PC-9 (cell line): ENCODE measurements at regions not wholly inside any gene's neighbourhood (a gene's known extent, or its start where the extent isn't known, plus 50 kb on each side); places are given as distances from the start of the nearest gene placed in this dataset.

Experiments used
- BruUV-seq: library from RNA; stranded (reverse); fragments of 400-500 nt; replicated peaks from 2 replicates; lab custom pipeline; 2021; lab: Mats Ljungman, UMichigan
- CTCF ChIA-PET: fragments of 300-600 bp; sonication (Branson Sonifier 250); formaldehyde crosslinking; loops from one replicate; lab custom pipeline; 2022; ENCODE audit warnings: antibody characterized with exemption; lab: Charles Lee
- POLR2A ChIA-PET: fragments of 300-600 bp; sonication (Branson Sonifier 250); formaldehyde crosslinking; loops from one replicate; lab custom pipeline; 2022; ENCODE audit warnings: antibody characterized with exemption; ENCODE audit not compliant: unreplicated experiment; lab: Charles Lee
- DNase-seq, 2 experiments: peaks; one replicate each; pipeline versions ENCODE4 v3.0.0 to v3.0.0-alpha.2; 2015 to 2022; ENCODE audit warnings: mixed read lengths in 1 of 2
- H2AFZ ChIP-seq: fragments of 200-600 bp; sonication (generic); 2 replicates; pipeline ENCODE4 v1.8.1; 2017; ENCODE audit warnings: antibody characterized with exemption
- H3F3A ChIP-seq: fragments of 200-600 bp; sonication (generic); 2 replicates; pipeline ENCODE4 v1.8.1; 2017; ENCODE audit warnings: antibody characterized with exemption, mild to moderate bottlenecking, low read depth; ENCODE audit not compliant: insufficient read depth
- H3K27ac ChIP-seq: fragments of 200-600 bp; sonication (generic); 2 replicates; pipeline ENCODE4 v1.6.1; 2016; ENCODE audit warnings: mixed run types
- H3K27me3 ChIP-seq: fragments of 200-600 bp; sonication (generic); 2 replicates; pipeline ENCODE4 v1.6.1; 2016; ENCODE audit warnings: low read depth, mixed run types; ENCODE audit not compliant: insufficient read depth
- H3K36me3 ChIP-seq: fragments of 200-600 bp; sonication (generic); 2 replicates; pipeline ENCODE4 v1.6.1; 2016; ENCODE audit warnings: low read depth, mixed run types
- H3K4me1 ChIP-seq: fragments of 200-600 bp; sonication (generic); replicated peaks from 2 replicates; pipeline ENCODE4 v1.6.1; 2016; ENCODE audit warnings: mixed run types; ENCODE audit not compliant: insufficient read depth
- H3K4me2 ChIP-seq: fragments of 200-600 bp; sonication (generic); 2 replicates; pipeline ENCODE4 v1.6.1; 2017; ENCODE audit warnings: mixed run types
- H3K4me3 ChIP-seq: fragments of 200-600 bp; sonication (generic); 2 replicates; pipeline ENCODE4 v1.6.1; 2016; ENCODE audit warnings: mixed run types
- H3K79me2 ChIP-seq: fragments of 200-600 bp; sonication (generic); 2 replicates; pipeline ENCODE4 v1.6.1; 2017; ENCODE audit warnings: low read depth, mixed run types
- H3K9me2 ChIP-seq: fragments of 200-600 bp; sonication (generic); 2 replicates; pipeline ENCODE4 v1.8.1; 2017; ENCODE audit warnings: mild to moderate bottlenecking; ENCODE audit not compliant: insufficient read depth
- H3K9me3 ChIP-seq: fragments of 200-600 bp; sonication (generic); 2 replicates; pipeline ENCODE4 v1.8.1; 2016; ENCODE audit warnings: low read depth; ENCODE audit not compliant: insufficient read depth
- H4K20me1 ChIP-seq: fragments of 200-600 bp; sonication (generic); 2 replicates; pipeline ENCODE4 v1.8.1; 2017; ENCODE audit not compliant: insufficient read depth
- CTCF ChIP-seq: fragments of 200-600 bp; sonication (generic); conservative IDR thresholded peaks from 2 replicates; pipeline ENCODE4 v1.6.1; 2017; ENCODE audit warnings: mixed run types, antibody characterized with exemption, mild to moderate bottlenecking, moderate library complexity
- EZH2 ChIP-seq: fragments of 200-600 bp; sonication (generic); IDR thresholded peaks from 2 replicates; pipeline ENCODE4 v1.8.0; 2017; ENCODE audit warnings: antibody characterized with exemption, low read depth
- intact Hi-C: fragments of 100-400 bp; cut with micrococcal nuclease; formaldehyde crosslinking; loops from one replicate; pipeline ENCODE4 v1.10.0; 2022; ENCODE audit not compliant: unreplicated experiment

- no peaks in the 10 kb centered on the region for H3K9me3 ChIP-seq
- ChIA-PET POLR2A (no interaction called here), CTCF (no interaction called here)
- H4K20me1 ChIP-seq = no peaks in the 10 kb centered on the region
- no peak for TF ChIP-seq EZH2
- peak; percentile 39; the same call in 1 of the 2 replicates for TF ChIP-seq CTCF
- H2AFZ ChIP-seq = no peak overlapping the region
- no TSS peak for BruUV-seq
- no peaks in the 10 kb centered on the region for H3K4me1 ChIP-seq
- 0 out of 2 replicates have a peak, but pooled peaks cover 4% of the 10 kb centered on the region for H3K27me3 ChIP-seq
- H3K27ac ChIP-seq = no peak overlapping the region
- no peaks in the 10 kb centered on the region for H3K79me2 ChIP-seq
- no peaks in the 10 kb centered on the region for H3K36me3 ChIP-seq
- H3F3A ChIP-seq = no peaks in the 10 kb centered on the region
- intact Hi-C loops = no loop called here
- H3K9me2 ChIP-seq = no peaks in the 10 kb centered on the region
- H3K4me2 ChIP-seq = no peak overlapping the region
- H3K4me3 ChIP-seq = no peak overlapping the region
- no peak for DNase-seq
These were observed 1133.3 kb downstream of the BCL11B start for GRCh38 chr14:98138666-98139065.

GRCh38 chr14:98140862-98141530, 1131.0 kb downstream of the BCL11B start:
- Histone ChIP-seq H3K9me2 (no peaks in the 10 kb centered on the region), H3K79me2 (no peaks in the 10 kb centered on the region), H3K27me3 (no peaks in the 10 kb centered on the region), H4K20me1 (no peaks in the 10 kb centered on the region), H3K9me3 (no peaks in the 10 kb centered on the region), H3F3A (no peaks in the 10 kb centered on the region), H3K4me1 (no peaks in the 10 kb centered on the region), H3K4me3 (no peak overlapping the region), H3K27ac (no peak overlapping the region), H2AFZ (no peak overlapping the region), H3K4me2 (no peak overlapping the region), H3K36me3 (no peaks in the 10 kb centered on the region)
- TF ChIP-seq CTCF (no peak), EZH2 (no peak)
- POLR2A ChIA-PET = no interaction called here
- intact Hi-C loops = no loop called here
- CTCF ChIA-PET = no interaction called here
- DNase-seq = no peak
- BruUV-seq = no TSS peak

DNA sequence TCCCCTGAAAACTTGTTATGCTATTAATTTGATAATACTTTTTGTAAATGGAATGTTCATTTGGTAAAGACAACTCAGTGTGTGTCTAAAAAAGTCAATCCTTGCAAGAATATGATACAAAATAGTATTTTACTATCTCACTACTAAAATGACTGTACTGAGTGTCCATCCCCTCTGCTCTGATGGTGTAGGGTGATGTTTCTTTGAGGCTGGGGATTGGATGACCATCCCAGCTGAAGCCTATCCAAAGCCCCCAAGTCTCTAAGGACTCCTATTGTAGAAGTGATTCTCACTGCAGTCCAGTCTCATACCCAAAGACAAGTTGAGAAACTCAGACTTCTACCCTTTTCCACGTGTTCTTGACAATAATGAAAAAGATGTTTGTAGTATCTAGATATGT, 1128.4 kb downstream of the BCL11B start:
- Histone ChIP-seq H3K27ac (no peak overlapping the region), H3K4me2 (no peak overlapping the region), H3K79me2 (no peaks in the 10 kb centered on the region), H3F3A (no peaks in the 10 kb centered on the region), H4K20me1 (no peaks in the 10 kb centered on the region), H2AFZ (no peak overlapping the region), H3K4me3 (no peak overlapping the region), H3K27me3 (no peaks in the 10 kb centered on the region), H3K4me1 (no peaks in the 10 kb centered on the region), H3K9me3 (no peaks in the 10 kb centered on the region), H3K36me3 (no peaks in the 10 kb centered on the region), H3K9me2 (no peaks in the 10 kb centered on the region)
- ChIA-PET CTCF (no interaction called here), POLR2A (no interaction called here)
- intact Hi-C loops = no loop called here
- TF ChIP-seq CTCF (no peak), EZH2 (no peak)
- no peak for DNase-seq
- no TSS peak for BruUV-seq
